ENCODE measurements at regions not wholly inside any gene's neighbourhood (a gene's known extent, or its start where the extent isn't known, plus 50 kb on each side); places are given as distances from the start of the nearest gene placed in this dataset.

GRCh38 chr13:65307056-65307455, 1923.1 kb downstream of the PCDH9 start:
- Histone ChIP-seq H3K4me1 (ENCODE audit: low read depth) (no peaks in the 10 kb centered on the region), H3K9me3 (ENCODE audit: low read depth) (no peaks in the 10 kb centered on the region), H3K4me3 (no peak overlapping the region), H3K27ac (no peak overlapping the region), H3K36me3 (no peaks in the 10 kb centered on the region), H3K27me3 (no peaks in the 10 kb centered on the region)
- TF ChIP-seq, protein P1, sequence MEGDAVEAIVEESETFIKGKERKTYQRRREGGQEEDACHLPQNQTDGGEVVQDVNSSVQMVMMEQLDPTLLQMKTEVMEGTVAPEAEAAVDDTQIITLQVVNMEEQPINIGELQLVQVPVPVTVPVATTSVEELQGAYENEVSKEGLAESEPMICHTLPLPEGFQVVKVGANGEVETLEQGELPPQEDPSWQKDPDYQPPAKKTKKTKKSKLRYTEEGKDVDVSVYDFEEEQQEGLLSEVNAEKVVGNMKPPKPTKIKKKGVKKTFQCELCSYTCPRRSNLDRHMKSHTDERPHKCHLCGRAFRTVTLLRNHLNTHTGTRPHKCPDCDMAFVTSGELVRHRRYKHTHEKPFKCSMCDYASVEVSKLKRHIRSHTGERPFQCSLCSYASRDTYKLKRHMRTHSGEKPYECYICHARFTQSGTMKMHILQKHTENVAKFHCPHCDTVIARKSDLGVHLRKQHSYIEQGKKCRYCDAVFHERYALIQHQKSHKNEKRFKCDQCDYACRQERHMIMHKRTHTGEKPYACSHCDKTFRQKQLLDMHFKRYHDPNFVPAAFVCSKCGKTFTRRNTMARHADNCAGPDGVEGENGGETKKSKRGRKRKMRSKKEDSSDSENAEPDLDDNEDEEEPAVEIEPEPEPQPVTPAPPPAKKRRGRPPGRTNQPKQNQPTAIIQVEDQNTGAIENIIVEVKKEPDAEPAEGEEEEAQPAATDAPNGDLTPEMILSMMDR (IDR thresholded peaks at IDR 0.05; ENCODE audit: low read depth, low read length) = no peak
- DNase-seq (ENCODE audit: low read depth in 1 of 2, low spot score in 1 of 2) = no peak

GRCh38 chr13:65302691-65303090, 1927.4 kb downstream of the PCDH9 start:
- Histone ChIP-seq H3K27ac (no peak overlapping the region), H3K36me3 (no peaks in the 10 kb centered on the region), H3K27me3 (no peaks in the 10 kb centered on the region), H3K9me3 (ENCODE audit: low read depth) (no peaks in the 10 kb centered on the region), H3K4me3 (no peak overlapping the region), H3K4me1 (ENCODE audit: low read depth) (no peaks in the 10 kb centered on the region)
- DNase-seq (ENCODE audit: low read depth in 1 of 2, low spot score in 1 of 2) = no peak
- TF ChIP-seq, protein P1 (IDR thresholded peaks at IDR 0.05; ENCODE audit: low read depth, low read length) = no peak

DNA sequence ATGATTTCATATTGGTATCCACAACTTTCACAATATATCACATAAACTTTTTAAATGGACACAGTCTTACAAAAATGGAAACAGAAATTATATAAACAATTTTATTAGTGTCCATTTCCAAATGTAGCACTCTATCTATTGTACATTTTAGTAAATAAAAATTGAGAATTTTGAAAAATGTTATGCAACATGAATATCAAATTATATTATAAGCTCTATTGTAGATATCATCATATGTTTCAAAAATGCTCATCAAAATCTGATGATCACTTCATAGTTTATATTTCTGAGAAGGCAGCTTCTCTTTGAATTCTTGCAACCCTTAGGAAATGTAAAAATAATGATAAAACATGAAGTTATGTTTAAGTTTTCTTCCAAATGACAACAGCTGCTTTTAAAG, 1928.6 kb downstream of the PCDH9 start:
- no peaks in the 10 kb centered on the region for H3K4me1 ChIP-seq (ENCODE audit: low read depth)
- TF ChIP-seq, protein P1 (IDR thresholded peaks at IDR 0.05; ENCODE audit: low read depth, low read length) = no peak
- no peak for DNase-seq (ENCODE audit: low read depth in 1 of 2, low spot score in 1 of 2)
- H3K9me3 ChIP-seq (ENCODE audit: low read depth) = no peaks in the 10 kb centered on the region
- no peak overlapping the region for H3K27ac ChIP-seq
- no peak overlapping the region for H3K4me3 ChIP-seq
- H3K27me3 ChIP-seq = no peaks in the 10 kb centered on the region
- H3K36me3 ChIP-seq = no peaks in the 10 kb centered on the region

- no peaks in the 10 kb centered on the region for H3K4me1 ChIP-seq (ENCODE audit: low read depth)
- H3K27me3 ChIP-seq = no peaks in the 10 kb centered on the region
- no peak overlapping the region for H3K4me3 ChIP-seq
- no peaks in the 10 kb centered on the region for H3K9me3 ChIP-seq (ENCODE audit: low read depth)
- no peak overlapping the region for H3K27ac ChIP-seq
- TF ChIP-seq, protein P1 (IDR thresholded peaks at IDR 0.05; ENCODE audit: low read depth, low read length) = no peak
- H3K36me3 ChIP-seq = no peaks in the 10 kb centered on the region
- DNase-seq (ENCODE audit: low read depth in 1 of 2, low spot score in 1 of 2) = no peak
Observed at GRCh38 chr13:65300220-65300619, 1929.9 kb downstream of the PCDH9 start.

DNA sequence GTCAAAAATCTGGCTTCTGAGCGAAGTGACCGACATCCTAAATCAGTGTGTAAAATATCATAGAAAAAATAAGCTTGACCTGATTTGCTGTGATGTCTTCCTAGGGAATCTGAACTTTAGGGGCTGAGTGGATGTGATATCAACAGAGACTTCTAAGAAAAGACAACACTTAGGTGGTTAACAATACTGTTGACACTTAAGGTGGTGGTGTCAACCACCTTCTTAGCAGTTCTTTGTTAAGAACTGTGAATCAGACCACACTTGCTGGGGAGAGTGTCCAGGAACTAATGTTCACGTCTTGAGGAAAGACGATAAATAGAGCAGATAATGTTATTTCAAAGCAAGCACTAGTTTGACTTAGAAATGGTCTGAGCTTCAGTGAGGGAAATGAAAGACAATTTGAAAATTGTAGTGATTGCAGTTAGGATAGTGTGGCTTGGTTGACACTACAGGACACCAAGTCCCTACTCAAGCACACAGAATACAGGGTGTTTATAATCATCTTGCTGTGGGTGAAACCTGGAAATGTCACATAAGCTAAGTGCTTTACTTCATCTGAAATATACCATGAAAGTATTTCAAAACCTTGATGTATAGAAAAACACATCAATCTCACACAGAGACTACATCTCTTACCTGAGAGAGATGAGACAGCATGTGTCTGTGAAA, 1936.5 kb downstream of the PCDH9 start:
- TF ChIP-seq, protein P1 (IDR thresholded peaks at IDR 0.05; ENCODE audit: low read depth, low read length) = no peak
- Histone ChIP-seq H3K4me1 (ENCODE audit: low read depth) (no peaks in the 10 kb centered on the region), H3K4me3 (no peak overlapping the region), H3K27ac (no peak overlapping the region), H3K27me3 (no peaks in the 10 kb centered on the region), H3K36me3 (no peaks in the 10 kb centered on the region), H3K9me3 (ENCODE audit: low read depth) (no peaks in the 10 kb centered on the region)
- DNase-seq (ENCODE audit: low read depth in 1 of 2, low spot score in 1 of 2) = no peak
